ENCODE measurements at regions not wholly inside any gene's neighbourhood (a gene's known extent, or its start where the extent isn't known, plus 50 kb on each side); places are given as distances from the start of the nearest gene placed in this dataset.
"Not testable (repeated sequence)": the region's sequence is repeated elsewhere in the genome, so short reads cannot be mapped to it uniquely, and the experiment has no call there.

- no peak for DNase-seq
- Histone ChIP-seq H4K8ac (ENCODE audit: low read length) (no peak overlapping the region), H2BK12ac (ENCODE audit: low read length in 2 of 2) (no peak overlapping the region), H2BK5ac (ENCODE audit: low read depth, low read length, poor library complexity, severe bottlenecking) (no peak overlapping the region), H4K91ac (ENCODE audit: low read length) (no peak overlapping the region), H3K27me3 (ENCODE audit: control insufficient read depth in 1 of 2, insufficient read depth in 1 of 2, low read length in 2 of 2) (peaks cover 0 to 4% of the 10 kb centered on the region in 2 experiments), H2AK5ac (ENCODE audit: low read length, severe bottlenecking) (no peak overlapping the region), H3K4me1 (ENCODE audit: control insufficient read depth, insufficient read depth, low read depth, low read length) (no peaks in the 10 kb centered on the region), H3K79me1 (replicated peaks; ENCODE audit: low read length, poor library complexity, severe bottlenecking) (no peaks in the 10 kb centered on the region), H3K14ac (ENCODE audit: low read length in 2 of 2) (no peak overlapping the region), H3K23ac (ENCODE audit: low read length in 2 of 2) (no peak overlapping the region), H3K36me3 (ENCODE audit: control insufficient read depth in 1 of 2, insufficient read depth in 2 of 2, low read depth in 1 of 2, low read length in 2 of 2) (no peaks in the 10 kb centered on the region), H2BK120ac (ENCODE audit: low read depth, low read length) (no peak overlapping the region), H3K18ac (ENCODE audit: low read depth in 1 of 2, low read length in 2 of 2) (no peak overlapping the region), H3K4ac (ENCODE audit: low read depth in 1 of 2, low read length in 2 of 2) (no peak overlapping the region), H3K4me3 (ENCODE audit: insufficient read depth in 1 of 2, low read depth in 1 of 2, low read length in 2 of 2) (no peak overlapping the region), H2AFZ (ENCODE audit: low read depth, low read length) (no peak overlapping the region), H3K4me2 (ENCODE audit: low read length, poor library complexity, severe bottlenecking) (no peak overlapping the region), H3K9ac (ENCODE audit: low read length) (no peak overlapping the region), H2BK15ac (ENCODE audit: low read depth, poor library complexity, severe bottlenecking) (no peak overlapping the region), H3K27ac (ENCODE audit: low read length, poor library complexity, severe bottlenecking) (no peak overlapping the region), H3K9me3 (ENCODE audit: control insufficient read depth, low read length) (no peaks in the 10 kb centered on the region)
- WGBS = 71% methylated on average over 5 of the region's 5 CpGs
Measured at GRCh38 chr3:16770021-16770420, 114.7 kb upstream of the PLCL2 start.

GRCh38 chr3:16770792-16771191 is 114.0 kb upstream of the PLCL2 start:
- no peak overlapping the region for H3K18ac ChIP-seq (ENCODE audit: low read depth in 1 of 2, low read length in 2 of 2)
- no peak overlapping the region for H3K27ac ChIP-seq (ENCODE audit: low read length, poor library complexity, severe bottlenecking)
- no peak overlapping the region for H3K23ac ChIP-seq (ENCODE audit: low read length in 2 of 2)
- no peak overlapping the region for H3K4me2 ChIP-seq (ENCODE audit: low read length, poor library complexity, severe bottlenecking)
- no peaks in the 10 kb centered on the region for H3K36me3 ChIP-seq (ENCODE audit: control insufficient read depth in 1 of 2, insufficient read depth in 2 of 2, low read depth in 1 of 2, low read length in 2 of 2)
- H3K4me3 ChIP-seq (ENCODE audit: insufficient read depth in 1 of 2, low read depth in 1 of 2, low read length in 2 of 2) = no peak overlapping the region
- no peak overlapping the region for H4K91ac ChIP-seq (ENCODE audit: low read length)
- H3K4ac ChIP-seq (ENCODE audit: low read depth in 1 of 2, low read length in 2 of 2) = no peak overlapping the region
- no peak for DNase-seq
- H3K9ac ChIP-seq (ENCODE audit: low read length) = no peak overlapping the region
- peaks cover 0 to 4% of the 10 kb centered on the region in 2 experiments for H3K27me3 ChIP-seq (ENCODE audit: control insufficient read depth in 1 of 2, insufficient read depth in 1 of 2, low read length in 2 of 2)
- H2BK15ac ChIP-seq (ENCODE audit: low read depth, poor library complexity, severe bottlenecking) = no peak overlapping the region
- no peak overlapping the region for H2BK12ac ChIP-seq (ENCODE audit: low read length in 2 of 2)
- no peaks in the 10 kb centered on the region for H3K79me1 ChIP-seq (replicated peaks; ENCODE audit: low read length, poor library complexity, severe bottlenecking)
- no peaks in the 10 kb centered on the region for H3K9me3 ChIP-seq (ENCODE audit: control insufficient read depth, low read length)
- no peak overlapping the region for H2BK5ac ChIP-seq (ENCODE audit: low read depth, low read length, poor library complexity, severe bottlenecking)
- no peak overlapping the region for H4K8ac ChIP-seq (ENCODE audit: low read length)
- no peak overlapping the region for H2BK120ac ChIP-seq (ENCODE audit: low read depth, low read length)
- 79% methylated on average over 4 of the region's 4 CpGs for WGBS
- H2AK5ac ChIP-seq (ENCODE audit: low read length, severe bottlenecking) = no peak overlapping the region
- H2AFZ ChIP-seq (ENCODE audit: low read depth, low read length) = no peak overlapping the region
- no peak overlapping the region for H3K14ac ChIP-seq (ENCODE audit: low read length in 2 of 2)
- no peaks in the 10 kb centered on the region for H3K4me1 ChIP-seq (ENCODE audit: control insufficient read depth, insufficient read depth, low read depth, low read length)

- WGBS = 78% methylated on average over 15 of the region's 15 CpGs
- H2AK5ac ChIP-seq (ENCODE audit: low read length, severe bottlenecking) = not testable (repeated sequence)
Measured at GRCh38 chr3:16773594-16773993, 111.2 kb upstream of the PLCL2 start.

GRCh38 chr3:16774536-16774935 is 110.2 kb upstream of the PLCL2 start:
- not testable (repeated sequence) for H3K4me3 ChIP-seq (ENCODE audit: insufficient read depth in 1 of 2, low read depth in 1 of 2, low read length in 2 of 2); H2AFZ ChIP-seq (ENCODE audit: low read depth, low read length); H4K91ac ChIP-seq (ENCODE audit: low read length); H2BK5ac ChIP-seq (ENCODE audit: low read depth, low read length, poor library complexity, severe bottlenecking); H2AK5ac ChIP-seq (ENCODE audit: low read length, severe bottlenecking); H3K79me1 ChIP-seq (replicated peaks; ENCODE audit: low read length, poor library complexity, severe bottlenecking); H3K4me2 ChIP-seq (ENCODE audit: low read length, poor library complexity, severe bottlenecking); H3K9me3 ChIP-seq (ENCODE audit: control insufficient read depth, low read length); H3K9ac ChIP-seq (ENCODE audit: low read length); H3K23ac ChIP-seq (ENCODE audit: low read length in 2 of 2); H3K4me1 ChIP-seq (ENCODE audit: control insufficient read depth, insufficient read depth, low read depth, low read length); H3K14ac ChIP-seq (ENCODE audit: low read length in 2 of 2); H2BK15ac ChIP-seq (ENCODE audit: low read depth, poor library complexity, severe bottlenecking); H3K36me3 ChIP-seq (ENCODE audit: control insufficient read depth in 1 of 2, insufficient read depth in 2 of 2, low read depth in 1 of 2, low read length in 2 of 2); H3K27ac ChIP-seq (ENCODE audit: low read length, poor library complexity, severe bottlenecking); H3K18ac ChIP-seq (ENCODE audit: low read depth in 1 of 2, low read length in 2 of 2); H2BK120ac ChIP-seq (ENCODE audit: low read depth, low read length); H4K8ac ChIP-seq (ENCODE audit: low read length); DNase-seq; H2BK12ac ChIP-seq (ENCODE audit: low read length in 2 of 2); H3K27me3 ChIP-seq (ENCODE audit: control insufficient read depth in 1 of 2, insufficient read depth in 1 of 2, low read length in 2 of 2); H3K4ac ChIP-seq (ENCODE audit: low read depth in 1 of 2, low read length in 2 of 2)
- WGBS = 94% methylated on average over 11 of the region's 11 CpGs

More at GRCh38 chr3:16773594-16773993, 111.2 kb upstream of the PLCL2 start:
- H3K14ac ChIP-seq (ENCODE audit: low read length in 2 of 2); H2BK5ac ChIP-seq (ENCODE audit: low read depth, low read length, poor library complexity, severe bottlenecking); H3K4ac ChIP-seq (ENCODE audit: low read depth in 1 of 2, low read length in 2 of 2); H3K23ac ChIP-seq (ENCODE audit: low read length in 2 of 2); H2BK15ac ChIP-seq (ENCODE audit: low read depth, poor library complexity, severe bottlenecking); DNase-seq; H4K91ac ChIP-seq (ENCODE audit: low read length); H3K4me3 ChIP-seq (ENCODE audit: insufficient read depth in 1 of 2, low read depth in 1 of 2, low read length in 2 of 2); H3K4me2 ChIP-seq (ENCODE audit: low read length, poor library complexity, severe bottlenecking); H3K79me1 ChIP-seq (replicated peaks; ENCODE audit: low read length, poor library complexity, severe bottlenecking); H3K9me3 ChIP-seq (ENCODE audit: control insufficient read depth, low read length); H3K9ac ChIP-seq (ENCODE audit: low read length); H3K27ac ChIP-seq (ENCODE audit: low read length, poor library complexity, severe bottlenecking); H3K36me3 ChIP-seq (ENCODE audit: control insufficient read depth in 1 of 2, insufficient read depth in 2 of 2, low read depth in 1 of 2, low read length in 2 of 2); H2BK12ac ChIP-seq (ENCODE audit: low read length in 2 of 2); H3K18ac ChIP-seq (ENCODE audit: low read depth in 1 of 2, low read length in 2 of 2); H3K4me1 ChIP-seq (ENCODE audit: control insufficient read depth, insufficient read depth, low read depth, low read length); H2AFZ ChIP-seq (ENCODE audit: low read depth, low read length); H4K8ac ChIP-seq (ENCODE audit: low read length); H2BK120ac ChIP-seq (ENCODE audit: low read depth, low read length); H3K27me3 ChIP-seq (ENCODE audit: control insufficient read depth in 1 of 2, insufficient read depth in 1 of 2, low read length in 2 of 2): not testable (repeated sequence)

All from mesenchymal stem cell (in vitro differentiated cells and primary cell).